ENCODE measurements at regions not wholly inside any gene's neighbourhood (a gene's known extent, or its start where the extent isn't known, plus 50 kb on each side); places are given as distances from the start of the nearest gene placed in this dataset.
"Not testable (repeated sequence)": the region's sequence is repeated elsewhere in the genome, so short reads cannot be mapped to it uniquely, and the experiment has no call there.

DNA sequence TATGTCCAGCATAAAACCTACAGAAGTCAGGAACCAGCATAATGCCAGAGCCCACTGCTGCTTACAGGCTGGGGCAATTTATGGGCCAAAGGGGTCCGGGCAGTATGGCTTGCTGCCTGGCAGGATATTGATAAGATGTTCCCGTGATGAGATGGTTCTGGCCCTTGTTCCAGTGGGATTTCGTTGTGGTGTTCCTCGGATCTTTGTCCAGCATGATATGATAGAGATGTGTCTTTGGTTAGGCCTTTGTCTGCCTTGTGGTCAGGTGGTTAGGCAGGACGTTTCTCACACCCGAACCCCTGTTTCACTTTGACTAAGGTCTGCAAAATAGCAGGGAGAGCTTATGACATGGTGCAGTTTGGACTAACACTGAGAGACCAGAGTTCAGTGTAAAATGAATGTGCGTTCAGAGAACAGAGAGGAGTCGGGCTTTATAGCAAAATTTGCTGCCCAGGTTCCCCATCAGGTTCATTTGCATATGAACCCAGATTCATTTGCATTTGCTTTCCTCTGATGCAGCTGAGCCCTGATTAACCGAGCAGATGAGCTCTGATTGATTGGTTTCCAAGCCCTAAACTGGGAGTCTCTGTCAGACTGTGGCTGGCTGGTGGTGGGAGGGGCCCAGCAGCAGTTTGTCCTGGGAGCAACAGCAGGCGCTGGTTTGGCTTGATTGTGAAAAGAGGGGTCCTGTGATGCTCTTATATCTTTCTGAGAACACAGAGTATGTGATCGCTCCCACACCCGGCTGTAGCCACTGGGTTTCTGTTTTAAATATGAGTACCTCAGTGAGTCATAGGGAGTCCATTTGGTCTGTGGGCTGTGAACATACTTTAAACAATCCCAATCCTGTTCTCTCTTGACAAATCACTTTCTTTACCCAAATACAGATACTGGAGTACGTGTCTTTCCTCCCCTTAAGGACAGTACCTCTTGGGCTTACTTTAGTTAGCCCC, 156.3 kb upstream of the PZP start:
- H3K9me3 ChIP-seq: no peaks in the 10 kb centered on the region
- H3K4me1 ChIP-seq: no peaks in the 10 kb centered on the region
- no peak overlapping the region for H3K4me3 ChIP-seq
- H3K36me3 ChIP-seq: no peaks in the 10 kb centered on the region
- no peak for DNase-seq
- intact Hi-C loops (cut with DNase I; ENCODE audit: low total_unique reads) (no loop called here), in situ Hi-C loops (cut with MboI; ENCODE audit: low sequenced_read_pairs in 4 of 4) (no loop called here)
- H3K27ac ChIP-seq: no peak overlapping the region
- no peak for ATAC-seq
- H3K27me3 ChIP-seq: no peaks in the 10 kb centered on the region
- TF ChIP-seq POLR2A (IDR thresholded peaks at IDR 0.05): no peak
- TF ChIP-seq, protein P1, sequence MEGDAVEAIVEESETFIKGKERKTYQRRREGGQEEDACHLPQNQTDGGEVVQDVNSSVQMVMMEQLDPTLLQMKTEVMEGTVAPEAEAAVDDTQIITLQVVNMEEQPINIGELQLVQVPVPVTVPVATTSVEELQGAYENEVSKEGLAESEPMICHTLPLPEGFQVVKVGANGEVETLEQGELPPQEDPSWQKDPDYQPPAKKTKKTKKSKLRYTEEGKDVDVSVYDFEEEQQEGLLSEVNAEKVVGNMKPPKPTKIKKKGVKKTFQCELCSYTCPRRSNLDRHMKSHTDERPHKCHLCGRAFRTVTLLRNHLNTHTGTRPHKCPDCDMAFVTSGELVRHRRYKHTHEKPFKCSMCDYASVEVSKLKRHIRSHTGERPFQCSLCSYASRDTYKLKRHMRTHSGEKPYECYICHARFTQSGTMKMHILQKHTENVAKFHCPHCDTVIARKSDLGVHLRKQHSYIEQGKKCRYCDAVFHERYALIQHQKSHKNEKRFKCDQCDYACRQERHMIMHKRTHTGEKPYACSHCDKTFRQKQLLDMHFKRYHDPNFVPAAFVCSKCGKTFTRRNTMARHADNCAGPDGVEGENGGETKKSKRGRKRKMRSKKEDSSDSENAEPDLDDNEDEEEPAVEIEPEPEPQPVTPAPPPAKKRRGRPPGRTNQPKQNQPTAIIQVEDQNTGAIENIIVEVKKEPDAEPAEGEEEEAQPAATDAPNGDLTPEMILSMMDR (IDR thresholded peaks at IDR 0.05 in 4 of 5, conservative IDR thresholded peaks at IDR 0.05 in 1 of 5): no peak

DNA sequence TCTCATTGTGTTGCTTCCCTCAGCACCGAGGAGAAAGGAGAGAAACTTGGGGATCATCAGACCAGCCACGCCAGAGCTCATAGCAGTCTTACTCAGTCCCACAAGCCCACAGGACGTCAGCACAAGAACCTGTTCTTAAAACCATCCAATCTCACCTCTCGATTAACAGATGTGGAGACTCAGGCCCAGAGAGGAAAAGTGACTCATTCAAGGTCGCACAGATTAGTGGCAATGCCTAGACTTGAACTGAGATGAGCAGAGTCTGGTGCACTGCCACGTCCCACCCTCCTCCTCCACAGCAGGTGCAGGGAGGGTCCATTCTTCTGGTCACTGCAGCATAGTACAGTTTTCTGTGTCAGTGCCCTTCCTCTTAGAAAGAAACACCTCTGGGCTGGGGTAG, 154.9 kb upstream of the PZP start:
- no peaks in the 10 kb centered on the region for H3K4me1 ChIP-seq
- in situ Hi-C loops (cut with MboI; ENCODE audit: low sequenced_read_pairs in 4 of 4) (no loop called here), intact Hi-C loops (cut with DNase I; ENCODE audit: low total_unique reads) (no loop called here)
- no peaks in the 10 kb centered on the region for H3K9me3 ChIP-seq
- DNase-seq (no peak), ATAC-seq (no peak)
- H3K36me3 ChIP-seq: no peaks in the 10 kb centered on the region
- H3K27me3 ChIP-seq: no peaks in the 10 kb centered on the region
- no peak overlapping the region for H3K27ac ChIP-seq
- no peak overlapping the region for H3K4me3 ChIP-seq
- no peak for TF ChIP-seq POLR2A (IDR thresholded peaks at IDR 0.05)
- TF ChIP-seq, protein P1 (IDR thresholded peaks at IDR 0.05 in 4 of 5, conservative IDR thresholded peaks at IDR 0.05 in 1 of 5): no peak

DNA sequence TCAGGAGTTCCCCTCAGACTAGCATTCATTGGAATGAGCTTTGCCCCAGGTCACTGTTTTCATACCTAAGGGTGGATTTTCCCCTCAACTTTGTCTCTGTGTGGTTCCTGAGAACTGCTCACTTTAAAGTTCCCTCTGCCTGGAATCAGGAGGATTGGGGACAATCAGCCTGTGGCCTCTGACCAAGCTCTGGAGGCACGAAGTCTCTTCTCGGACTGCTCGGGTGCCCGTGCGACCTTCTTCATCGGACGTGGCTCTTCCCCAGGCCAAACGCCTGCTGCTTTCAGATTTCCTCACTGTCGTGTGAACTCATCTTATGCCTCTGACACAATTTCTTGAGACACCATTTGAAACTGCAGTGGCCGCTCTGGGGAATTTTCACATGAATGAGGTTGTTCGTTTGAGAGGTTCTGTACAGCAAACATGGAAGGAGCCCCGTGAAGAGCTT, 153.7 kb upstream of the PZP start:
- no peak overlapping the region for H3K4me3 ChIP-seq
- H3K4me1 ChIP-seq: no peaks in the 10 kb centered on the region
- in situ Hi-C loops (cut with MboI; ENCODE audit: low sequenced_read_pairs in 4 of 4): no loop called here
- DNase-seq (no peak), ATAC-seq (no peak)
- intact Hi-C loops (cut with DNase I; ENCODE audit: low total_unique reads): no loop called here
- no peak for TF ChIP-seq POLR2A (IDR thresholded peaks at IDR 0.05)
- TF ChIP-seq, protein P1 (IDR thresholded peaks at IDR 0.05 in 4 of 5, conservative IDR thresholded peaks at IDR 0.05 in 1 of 5): no peak
- H3K36me3 ChIP-seq: no peaks in the 10 kb centered on the region
- H3K27me3 ChIP-seq: no peaks in the 10 kb centered on the region
- H3K27ac ChIP-seq: no peak overlapping the region
- no peaks in the 10 kb centered on the region for H3K9me3 ChIP-seq

DNA sequence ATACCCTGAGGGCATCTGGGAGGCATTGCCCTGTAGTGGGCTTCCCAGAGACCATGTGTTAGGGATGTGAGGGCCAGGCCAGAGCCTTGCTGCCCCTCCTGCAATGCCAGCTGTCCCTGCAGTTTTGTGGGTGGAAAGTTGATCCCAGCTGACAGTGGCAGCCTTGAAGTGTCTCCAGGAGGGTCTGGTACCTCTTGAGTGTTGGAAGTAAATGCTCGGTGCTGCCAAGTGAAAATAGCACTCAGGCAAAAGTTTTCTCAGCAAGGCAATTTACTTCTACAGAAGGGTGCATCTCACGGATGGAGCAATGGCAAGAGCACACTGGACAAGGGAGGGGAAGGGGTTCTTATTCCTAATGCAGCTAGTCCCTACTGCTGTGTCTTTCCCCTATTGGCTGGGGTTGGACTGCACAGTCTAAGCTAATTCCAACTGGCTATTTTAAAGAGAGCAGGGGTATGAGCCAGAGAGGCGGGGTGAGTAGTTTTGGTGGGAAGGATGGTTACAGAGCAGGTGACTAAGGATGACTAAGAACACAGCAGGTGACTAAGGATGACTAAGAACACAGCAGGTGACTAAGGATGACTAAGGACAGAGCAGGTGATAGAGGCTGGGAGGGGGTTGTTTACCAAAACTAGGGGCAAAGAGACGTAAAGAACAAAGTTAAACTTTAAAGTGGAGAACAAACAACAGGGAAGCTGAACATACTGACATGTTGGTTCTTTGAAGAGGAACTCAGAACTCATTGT, 146.0 kb upstream of the PZP start:
- DNase-seq; H3K27ac ChIP-seq; H3K9me3 ChIP-seq; in situ Hi-C loops (cut with MboI; ENCODE audit: low sequenced_read_pairs in 4 of 4); H3K36me3 ChIP-seq; intact Hi-C loops (cut with DNase I; ENCODE audit: low total_unique reads); ATAC-seq; H3K4me1 ChIP-seq; H3K4me3 ChIP-seq; H3K27me3 ChIP-seq: not testable (repeated sequence)

DNA sequence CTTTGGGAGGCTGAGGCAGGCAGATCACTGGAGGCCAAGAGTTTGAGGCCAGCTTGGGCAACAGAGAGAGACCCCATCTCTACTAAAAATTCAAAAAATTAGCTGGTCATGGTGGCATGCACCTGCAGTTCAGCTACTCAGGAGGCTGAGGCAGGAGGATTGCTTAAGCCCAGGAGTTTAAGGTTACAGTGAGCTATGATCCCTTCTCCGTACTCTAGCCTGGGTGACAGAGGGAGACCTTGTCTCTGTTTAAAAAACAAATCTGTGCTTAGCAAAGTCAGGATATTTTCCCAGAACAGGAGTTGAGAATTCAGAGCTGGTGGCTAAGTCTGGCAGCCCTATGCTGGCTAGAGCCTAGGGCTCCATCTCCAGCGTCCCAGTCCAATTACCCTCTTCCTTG, 142.9 kb upstream of the PZP start:
- intact Hi-C loops (cut with DNase I; ENCODE audit: low total_unique reads) (no loop called here), in situ Hi-C loops (cut with MboI; ENCODE audit: low sequenced_read_pairs in 4 of 4) (no loop called here)
- DNase-seq (no peak), ATAC-seq (no peak)
- Histone ChIP-seq H3K9me3 (no peaks in the 10 kb centered on the region), H3K27ac (no peak overlapping the region), H3K27me3 (no peaks in the 10 kb centered on the region), H3K4me1 (no peaks in the 10 kb centered on the region), H3K4me3 (no peak overlapping the region), H3K36me3 (no peaks in the 10 kb centered on the region)
- no peak for TF ChIP-seq POLR2A (IDR thresholded peaks at IDR 0.05)
- TF ChIP-seq, protein P1 (IDR thresholded peaks at IDR 0.05 in 4 of 5, conservative IDR thresholded peaks at IDR 0.05 in 1 of 5): no peak

Measured in gastrocnemius medialis (tissue), 4 donors.